ENCODE measurements at regions not wholly inside any gene's neighbourhood (a gene's known extent, or its start where the extent isn't known, plus 50 kb on each side); places are given as distances from the start of the nearest gene placed in this dataset.

DNA sequence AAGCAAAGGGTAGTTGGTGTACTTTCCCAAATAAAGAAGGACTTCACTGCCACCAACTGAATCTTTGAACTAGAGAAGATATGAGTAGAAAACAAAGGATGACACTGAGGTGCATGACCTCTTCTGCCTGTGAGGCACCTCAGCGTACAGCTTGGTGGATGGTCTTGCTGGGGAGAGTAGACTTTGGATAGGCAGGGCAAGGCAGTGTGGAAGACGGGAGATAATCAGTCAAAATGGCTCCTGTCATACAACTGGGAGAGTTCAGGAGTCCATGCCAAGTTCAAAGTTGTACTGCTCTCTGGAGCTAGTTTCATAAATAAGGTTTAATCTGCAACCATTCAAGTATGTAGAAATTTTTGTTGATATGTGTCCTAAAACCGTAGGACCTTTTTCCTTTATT, 143.4 kb downstream of the BARHL2 start:
- TF ChIP-seq EZH2phosphoT487 (conservative IDR thresholded peaks at IDR 0.05; ENCODE audit: low read length) = no peak
- TF ChIP-seq, protein P1, sequence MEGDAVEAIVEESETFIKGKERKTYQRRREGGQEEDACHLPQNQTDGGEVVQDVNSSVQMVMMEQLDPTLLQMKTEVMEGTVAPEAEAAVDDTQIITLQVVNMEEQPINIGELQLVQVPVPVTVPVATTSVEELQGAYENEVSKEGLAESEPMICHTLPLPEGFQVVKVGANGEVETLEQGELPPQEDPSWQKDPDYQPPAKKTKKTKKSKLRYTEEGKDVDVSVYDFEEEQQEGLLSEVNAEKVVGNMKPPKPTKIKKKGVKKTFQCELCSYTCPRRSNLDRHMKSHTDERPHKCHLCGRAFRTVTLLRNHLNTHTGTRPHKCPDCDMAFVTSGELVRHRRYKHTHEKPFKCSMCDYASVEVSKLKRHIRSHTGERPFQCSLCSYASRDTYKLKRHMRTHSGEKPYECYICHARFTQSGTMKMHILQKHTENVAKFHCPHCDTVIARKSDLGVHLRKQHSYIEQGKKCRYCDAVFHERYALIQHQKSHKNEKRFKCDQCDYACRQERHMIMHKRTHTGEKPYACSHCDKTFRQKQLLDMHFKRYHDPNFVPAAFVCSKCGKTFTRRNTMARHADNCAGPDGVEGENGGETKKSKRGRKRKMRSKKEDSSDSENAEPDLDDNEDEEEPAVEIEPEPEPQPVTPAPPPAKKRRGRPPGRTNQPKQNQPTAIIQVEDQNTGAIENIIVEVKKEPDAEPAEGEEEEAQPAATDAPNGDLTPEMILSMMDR (IDR thresholded peaks at IDR 0.05; ENCODE audit: insufficient read depth, low read length, poor library complexity, severe bottlenecking) = no peak
- Histone ChIP-seq H3K27ac (ENCODE audit: low read depth, low read length) (no peak overlapping the region), H3K4me3 (ENCODE audit: insufficient read depth, low read length, poor library complexity, severe bottlenecking) (no peak overlapping the region), H2AFZ (ENCODE audit: low read depth, low read length, severe bottlenecking) (no peak overlapping the region), H3K9me3 (ENCODE audit: insufficient read depth, low read length) (no peaks in the 10 kb centered on the region), H4K20me1 (ENCODE audit: low read depth, low read length) (no peaks in the 10 kb centered on the region), H3K4me2 (ENCODE audit: low read depth, low read length, poor library complexity, severe bottlenecking) (no peak overlapping the region), H3K79me2 (ENCODE audit: insufficient read depth, low read length) (no peaks in the 10 kb centered on the region), H3K27me3 (ENCODE audit: low read length) (no peaks in the 10 kb centered on the region), H3K36me3 (ENCODE audit: low read length) (no peaks in the 10 kb centered on the region), H3K9me2 (replicated peaks; ENCODE audit: insufficient read depth, low read length) (no peaks in the 10 kb centered on the region), H3F3A (ENCODE audit: insufficient read depth) (no peaks in the 10 kb centered on the region), H3K9ac (ENCODE audit: low read length) (no peak overlapping the region)

DNA sequence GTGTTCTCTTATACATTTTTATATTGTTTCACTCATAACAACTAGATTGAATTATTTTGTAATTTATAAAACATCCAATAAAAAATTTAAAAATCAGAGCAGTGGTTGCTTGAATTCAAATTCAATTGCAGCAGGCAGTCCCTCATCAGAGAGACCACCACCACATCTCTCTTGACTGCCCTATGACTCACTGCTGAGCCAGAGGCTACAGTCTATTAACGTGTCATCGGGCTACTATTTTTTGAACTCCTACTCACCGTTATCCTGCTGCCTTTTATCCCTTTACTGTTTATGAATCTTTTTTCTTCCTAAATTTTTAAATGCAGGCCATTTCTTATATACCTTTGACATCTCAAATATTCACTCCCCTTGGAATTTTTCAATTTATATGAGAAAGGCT, 144.7 kb downstream of the BARHL2 start:
- no peak overlapping the region for H3K27ac ChIP-seq (ENCODE audit: low read depth, low read length)
- no peaks in the 10 kb centered on the region for H3F3A ChIP-seq (ENCODE audit: insufficient read depth)
- no peaks in the 10 kb centered on the region for H3K79me2 ChIP-seq (ENCODE audit: insufficient read depth, low read length)
- no peaks in the 10 kb centered on the region for H3K9me3 ChIP-seq (ENCODE audit: insufficient read depth, low read length)
- no peak for TF ChIP-seq EZH2phosphoT487 (conservative IDR thresholded peaks at IDR 0.05; ENCODE audit: low read length)
- TF ChIP-seq, protein P1 (IDR thresholded peaks at IDR 0.05; ENCODE audit: insufficient read depth, low read length, poor library complexity, severe bottlenecking) = no peak
- H3K9me2 ChIP-seq (replicated peaks; ENCODE audit: insufficient read depth, low read length) = no peaks in the 10 kb centered on the region
- H3K4me3 ChIP-seq (ENCODE audit: insufficient read depth, low read length, poor library complexity, severe bottlenecking) = no peak overlapping the region
- H3K27me3 ChIP-seq (ENCODE audit: low read length) = no peaks in the 10 kb centered on the region
- H3K36me3 ChIP-seq (ENCODE audit: low read length) = no peaks in the 10 kb centered on the region
- H3K4me2 ChIP-seq (ENCODE audit: low read depth, low read length, poor library complexity, severe bottlenecking) = no peak overlapping the region
- H3K9ac ChIP-seq (ENCODE audit: low read length) = no peak overlapping the region
- no peaks in the 10 kb centered on the region for H4K20me1 ChIP-seq (ENCODE audit: low read depth, low read length)
- no peak overlapping the region for H2AFZ ChIP-seq (ENCODE audit: low read depth, low read length, severe bottlenecking)

DNA sequence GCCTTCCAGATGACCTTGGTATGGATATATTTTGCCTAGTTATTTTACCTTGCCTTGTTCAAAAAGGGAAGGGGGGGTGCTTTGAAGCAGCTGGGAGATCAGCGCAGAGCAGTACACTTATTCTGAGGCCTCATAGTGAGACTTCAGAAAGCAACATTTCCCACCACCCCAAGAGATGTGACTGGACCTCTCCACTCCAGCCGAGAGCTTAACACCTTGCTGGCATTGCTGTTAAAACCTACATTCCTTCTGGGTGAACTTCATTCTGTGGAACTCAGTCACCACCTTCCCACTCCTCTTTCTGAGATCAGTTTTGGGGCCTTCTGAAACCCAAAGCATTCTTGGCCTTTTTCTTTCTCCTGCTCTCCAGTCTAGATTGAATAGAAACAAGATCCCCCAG, 148.7 kb downstream of the BARHL2 start:
- H3K36me3 ChIP-seq (ENCODE audit: low read length) = no peaks in the 10 kb centered on the region
- no peaks in the 10 kb centered on the region for H3K9me3 ChIP-seq (ENCODE audit: insufficient read depth, low read length)
- H2AFZ ChIP-seq (ENCODE audit: low read depth, low read length, severe bottlenecking) = no peak overlapping the region
- no peak overlapping the region for H3K4me3 ChIP-seq (ENCODE audit: insufficient read depth, low read length, poor library complexity, severe bottlenecking)
- no peak overlapping the region for H3K4me2 ChIP-seq (ENCODE audit: low read depth, low read length, poor library complexity, severe bottlenecking)
- no peak for TF ChIP-seq EZH2phosphoT487 (conservative IDR thresholded peaks at IDR 0.05; ENCODE audit: low read length)
- TF ChIP-seq, protein P1 (IDR thresholded peaks at IDR 0.05; ENCODE audit: insufficient read depth, low read length, poor library complexity, severe bottlenecking) = no peak
- no peaks in the 10 kb centered on the region for H3K27me3 ChIP-seq (ENCODE audit: low read length)
- no peaks in the 10 kb centered on the region for H3F3A ChIP-seq (ENCODE audit: insufficient read depth)
- H3K79me2 ChIP-seq (ENCODE audit: insufficient read depth, low read length) = no peaks in the 10 kb centered on the region
- H3K9me2 ChIP-seq (replicated peaks; ENCODE audit: insufficient read depth, low read length) = no peaks in the 10 kb centered on the region
- H3K27ac ChIP-seq (ENCODE audit: low read depth, low read length) = no peak overlapping the region
- no peaks in the 10 kb centered on the region for H4K20me1 ChIP-seq (ENCODE audit: low read depth, low read length)
- H3K9ac ChIP-seq (ENCODE audit: low read length) = no peak overlapping the region

Data from SU-DHL-6 (cell line).